H1 (cell line): ENCODE measurements at regions not wholly inside any gene's neighbourhood (a gene's known extent, or its start where the extent isn't known, plus 50 kb on each side); places are given as distances from the start of the nearest gene placed in this dataset.
"Not testable (repeated sequence)": the region's sequence is repeated elsewhere in the genome, so short reads cannot be mapped to it uniquely, and the experiment has no call there.

Experiments used
- CTCF ChIA-PET: fragments of 300-600 bp; sonication (Branson Sonifier 250); formaldehyde crosslinking; loops from one replicate; lab custom pipeline; 2021; ENCODE audit not compliant: partially characterized antibody; lab: Charles Lee
- POLR2A ChIA-PET: fragments of 300-600 bp; sonication (Branson Sonifier 250); formaldehyde crosslinking; loops from one replicate; lab custom pipeline; 2021; ENCODE audit warnings: inconsistent platforms; ENCODE audit not compliant: partially characterized antibody; lab: Charles Lee
- DNase-seq, 2 experiments: peaks; one replicate each; pipeline versions ENCODE4 v3.0.0 to v3.0.0-alpha.2; 2010 to 2022; ENCODE audit warnings: low spot score in 2 of 2, low read depth in 1 of 2, mixed read lengths in 1 of 2
- FAIRE-seq: peaks from 2 replicates; lab custom pipeline; 2011; peaks lifted over from hg19 to GRCh38; lab: Jason Lieb, UNC
- H2AFZ ChIP-seq: 2 replicates; pipeline ENCODE4 v1.8.1; 2012; ENCODE audit warnings: low read length, inconsistent platforms
- H2AK5ac ChIP-seq: 2 replicates; pipeline ENCODE4 v1.6.1; 2013; ENCODE audit warnings: low read depth, low read length
- H2BK120ac ChIP-seq: replicated peaks from 2 replicates; pipeline ENCODE3; 2013; ENCODE audit warnings: low read depth, low read length, inconsistent platforms
- H2BK12ac ChIP-seq: 2 replicates; pipeline ENCODE4 v1.6.1; 2013; ENCODE audit warnings: low read depth, low read length
- H2BK15ac ChIP-seq: 2 replicates; pipeline ENCODE4 v1.6.1; 2013; ENCODE audit warnings: low read length
- H2BK20ac ChIP-seq: 2 replicates; pipeline ENCODE4 v1.6.1; 2013; ENCODE audit warnings: low read length
- H2BK5ac ChIP-seq: 2 replicates; pipeline ENCODE4 v1.6.1; 2013; ENCODE audit warnings: low read depth, low read length
- H3K14ac ChIP-seq: 2 replicates; pipeline ENCODE4 v1.6.1; 2013; ENCODE audit warnings: inconsistent platforms; ENCODE audit not compliant: insufficient read length
- H3K18ac ChIP-seq: 2 replicates; pipeline ENCODE4 v1.6.1; 2013; ENCODE audit warnings: low read length; ENCODE audit errors: extremely low read depth
- H3K23ac ChIP-seq: 2 replicates; pipeline ENCODE4 v1.6.1; 2013; ENCODE audit warnings: inconsistent platforms; ENCODE audit not compliant: insufficient read length
- H3K23me2 ChIP-seq: 2 replicates; pipeline ENCODE4 v1.6.1; 2013; ENCODE audit warnings: low read depth, low read length
- H3K27ac ChIP-seq: 2 replicates; pipeline ENCODE4 v1.6.1; 2011; ENCODE audit warnings: low read depth, low read length, inconsistent platforms
- H3K27me3 ChIP-seq, 4 experiments: replicated peaks in 1 of 4; 1 replicate in 1 of 4; 2 replicates in 3 of 4; pipeline versions ENCODE4 v1.6.1 to v1.8.1; 2011 to 2013; ENCODE audit warnings: low read length in 3 of 4, mild to moderate bottlenecking in 3 of 4, inconsistent platforms in 2 of 4, mixed read lengths in 2 of 4, moderate library complexity in 1 of 4; ENCODE audit not compliant: control insufficient read depth in 3 of 4, insufficient read depth in 3 of 4; ENCODE audit errors: extremely low read depth in 1 of 4
- H3K36me3 ChIP-seq, 4 experiments: 2 replicates each; pipeline versions ENCODE4 v1.6.1 to v1.8.1; 2011 to 2013; ENCODE audit warnings: mild to moderate bottlenecking in 4 of 4, low read length in 3 of 4, moderate library complexity in 2 of 4, control low read depth in 1 of 4, inconsistent platforms in 1 of 4; ENCODE audit not compliant: insufficient read depth in 4 of 4, control insufficient read depth in 2 of 4
- H3K4ac ChIP-seq: replicated peaks from 2 replicates; pipeline ENCODE3; 2013; ENCODE audit warnings: low read length, low read depth, mixed read lengths, inconsistent platforms; ENCODE audit not compliant: insufficient read length
- H3K4me1 ChIP-seq, 4 experiments: replicated peaks in 1 of 4; 1 replicate in 1 of 4; 2 replicates in 3 of 4; pipeline versions ENCODE4 v1.6.1 to v1.8.1; 2011 to 2013; ENCODE audit warnings: low read length in 3 of 4, inconsistent platforms in 2 of 4, mixed read lengths in 1 of 4; ENCODE audit not compliant: insufficient read depth in 4 of 4, control insufficient read depth in 3 of 4
- H3K4me2 ChIP-seq, 2 experiments: 2 replicates each; pipeline versions ENCODE4 v1.6.1 to v1.8.1; 2011 to 2013; ENCODE audit warnings: low read depth in 2 of 2, low read length in 2 of 2, control low read depth in 1 of 2, inconsistent platforms in 1 of 2, mild to moderate bottlenecking in 1 of 2; ENCODE audit not compliant: insufficient read depth in 1 of 2
- H3K4me3 ChIP-seq, 4 experiments: fragments of 200-600, 300-600 bp in 1 of 4; sonication (generic), shearing (Covaris generic), sonication (Bioruptor Twin) in 1 of 4; 2 replicates each; pipeline versions ENCODE4 v1.5.1 to v1.8.1; 2011 to 2016; ENCODE audit warnings: low read length in 4 of 4, low read depth in 3 of 4, control low read depth in 2 of 4, inconsistent platforms in 2 of 4, mild to moderate bottlenecking in 2 of 4, mixed read lengths in 1 of 4, moderate library complexity in 1 of 4; ENCODE audit not compliant: insufficient read depth in 2 of 4; ENCODE audit errors: extremely low read depth in 1 of 4
- H3K56ac ChIP-seq: replicated peaks from 2 replicates; pipeline ENCODE3; 2013; ENCODE audit warnings: low read depth, mild to moderate bottlenecking, mixed read lengths, low read length, inconsistent platforms; ENCODE audit not compliant: insufficient read length
- H3K79me1 ChIP-seq: 2 replicates; pipeline ENCODE4 v1.6.1; 2013; ENCODE audit warnings: low read depth, low read length, control low read depth
- H3K79me2 ChIP-seq, 2 experiments: 2 replicates each; pipeline versions ENCODE4 v1.6.1 to v1.8.1; 2012 to 2013; ENCODE audit warnings: low read length in 2 of 2, mild to moderate bottlenecking in 2 of 2, inconsistent platforms in 1 of 2; ENCODE audit not compliant: insufficient read depth in 2 of 2, control insufficient read depth in 1 of 2
- H3K9ac ChIP-seq, 4 experiments: replicated peaks in 1 of 4; 1 replicate in 1 of 4; 2 replicates in 3 of 4; pipeline versions ENCODE4 v1.6.1 to v1.8.1; 2011 to 2013; ENCODE audit warnings: low read depth in 3 of 4, low read length in 3 of 4, control low read depth in 2 of 4, mild to moderate bottlenecking in 2 of 4, moderate library complexity in 2 of 4, inconsistent platforms in 1 of 4; ENCODE audit errors: extremely low read depth in 1 of 4
- H3K9me3 ChIP-seq, 2 experiments: 2 replicates each; pipeline versions ENCODE4 v1.6.1 to v1.8.1; 2012 to 2013; ENCODE audit warnings: mild to moderate bottlenecking in 2 of 2, moderate library complexity in 2 of 2, control low read depth in 1 of 2, inconsistent platforms in 1 of 2, low read depth in 1 of 2, low read length in 1 of 2, mixed read lengths in 1 of 2; ENCODE audit not compliant: insufficient read depth in 2 of 2
- H4K20me1 ChIP-seq, 2 experiments: replicated peaks in 1 of 2; 2 replicates each; pipeline versions ENCODE3 to v1.8.1; 2011 to 2013; ENCODE audit warnings: inconsistent platforms in 2 of 2, low read length in 2 of 2, mild to moderate bottlenecking in 1 of 2; ENCODE audit not compliant: insufficient read depth in 2 of 2, control insufficient read depth in 1 of 2
- H4K5ac ChIP-seq: 2 replicates; pipeline ENCODE4 v1.6.1; 2013; ENCODE audit warnings: low read length, low read depth, mixed read lengths, inconsistent platforms; ENCODE audit not compliant: insufficient read length
- H4K8ac ChIP-seq: 2 replicates; pipeline ENCODE4 v1.8.0; 2013; ENCODE audit warnings: mild to moderate bottlenecking, moderate library complexity, low read length, inconsistent platforms; ENCODE audit not compliant: insufficient read depth; ENCODE audit errors: extremely low read depth
- H4K91ac ChIP-seq: replicated peaks from 2 replicates; pipeline ENCODE3; 2013; ENCODE audit warnings: low read length, mixed read lengths, inconsistent platforms; ENCODE audit not compliant: insufficient read length
- WGBS, 2 experiments: shearing (Covaris generic) in 1 of 2; methylation state at CpG; one replicate each; pipeline versions ENCODE4 v1.1.6 to v1.1.7; 2013 to 2015; ENCODE audit warnings: low lambda C conversion rate in 2 of 2, mixed read lengths in 2 of 2, inconsistent platforms in 1 of 2, low coverage in 1 of 2, missing lambda C conversion rate in 1 of 2; ENCODE audit not compliant: insufficient replicate concordance in 2 of 2, insufficient coverage in 1 of 2, insufficient read length in 1 of 2; ENCODE audit errors: extremely low coverage in 1 of 2, missing lambda C conversion rate in 1 of 2; 5-methylcytosine and 5-hydroxymethylcytosine counted together

DNA sequence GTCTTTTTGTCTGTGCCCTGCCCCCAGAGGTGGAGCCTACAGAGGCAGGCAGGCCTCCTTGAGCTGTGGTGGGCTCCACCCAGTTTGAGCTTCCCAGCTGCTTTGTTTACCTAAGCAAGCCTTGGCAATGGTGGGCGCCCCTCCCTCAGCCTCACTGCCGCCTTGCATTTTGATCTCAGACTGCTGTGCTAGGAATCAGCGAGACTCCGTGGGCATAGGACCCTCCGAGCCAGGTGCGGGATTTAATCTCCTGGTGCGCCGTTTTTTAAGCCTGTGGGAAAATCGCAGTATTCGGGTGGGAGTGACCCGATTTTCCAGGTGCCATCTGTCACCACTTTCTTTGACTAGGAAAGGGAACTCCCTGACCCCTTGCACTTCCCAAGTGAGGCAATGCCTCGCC is 682.7 kb upstream of the ANO3 start:
- H4K5ac ChIP-seq, H2BK5ac ChIP-seq, H2BK12ac ChIP-seq, H3K4me2 ChIP-seq, H3K36me3 ChIP-seq, H3K14ac ChIP-seq, H3K27ac ChIP-seq, H3K79me1 ChIP-seq, H3K9ac ChIP-seq, H4K20me1 ChIP-seq, H2AK5ac ChIP-seq, H3K9me3 ChIP-seq, H3K4me3 ChIP-seq, H3K18ac ChIP-seq, FAIRE-seq, H4K91ac ChIP-seq, DNase-seq, H3K23me2 ChIP-seq, CTCF ChIA-PET, H3K27me3 ChIP-seq, POLR2A ChIA-PET, H3K56ac ChIP-seq, H4K8ac ChIP-seq, H2BK120ac ChIP-seq, H2BK15ac ChIP-seq, H3K4ac ChIP-seq, H3K23ac ChIP-seq, H3K79me2 ChIP-seq, H2AFZ ChIP-seq, H2BK20ac ChIP-seq, H3K4me1 ChIP-seq: not testable (repeated sequence)
- 90% methylated on average over 11 of the region's 12 CpGs; no CpG with 5 or more reads in 1 of the 2 experiments for WGBS, 2 experiments
